H9 (cell line): ENCODE measurements at regions not wholly inside any gene's neighbourhood (a gene's known extent, or its start where the extent isn't known, plus 50 kb on each side); places are given as distances from the start of the nearest gene placed in this dataset.

Source experiments
- DNase-seq: peaks from one replicate; pipeline ENCODE4 v3.0.0-alpha.2; 2017
- H2AFZ ChIP-seq: one replicate; pipeline ENCODE4 v1.6.1; 2013; ENCODE audit warnings: mild to moderate bottlenecking, low read length, control low read depth, moderate library complexity
- H2AK5ac ChIP-seq: 2 replicates; pipeline ENCODE4 v1.6.1; 2013; ENCODE audit warnings: low read length, control low read depth, mixed read lengths; ENCODE audit not compliant: insufficient read length
- H2BK120ac ChIP-seq: one replicate; pipeline ENCODE4 v1.6.1; 2013; ENCODE audit warnings: low read depth, mild to moderate bottlenecking, low read length, control low read depth, inconsistent platforms; ENCODE audit not compliant: poor library complexity, severe bottlenecking
- H2BK12ac ChIP-seq: 2 replicates; pipeline ENCODE4 v1.6.1; 2013; ENCODE audit warnings: low read length, control low read depth, mixed read lengths, low read depth; ENCODE audit not compliant: insufficient read length
- H2BK15ac ChIP-seq: 2 replicates; pipeline ENCODE4 v1.6.1; 2013; ENCODE audit warnings: low read depth, low read length, control low read depth
- H2BK20ac ChIP-seq: one replicate; pipeline ENCODE4 v1.6.1; 2013; ENCODE audit warnings: low read depth, mild to moderate bottlenecking, low read length, control low read depth, inconsistent platforms; ENCODE audit not compliant: poor library complexity, severe bottlenecking
- H2BK5ac ChIP-seq: 2 replicates; pipeline ENCODE4 v1.6.1; 2013; ENCODE audit warnings: low read length, control low read depth, mixed read lengths; ENCODE audit not compliant: insufficient read length
- H3K14ac ChIP-seq: 2 replicates; pipeline ENCODE4 v1.6.1; 2013; ENCODE audit warnings: low read length, control low read depth; ENCODE audit not compliant: insufficient read depth
- H3K18ac ChIP-seq: 2 replicates; pipeline ENCODE4 v1.6.1; 2013; ENCODE audit warnings: low read depth, mild to moderate bottlenecking, mixed read lengths, low read length, control low read depth; ENCODE audit not compliant: insufficient read length
- H3K23ac ChIP-seq: 2 replicates; pipeline ENCODE4 v1.6.1; 2013; ENCODE audit warnings: low read length, control low read depth, mixed read lengths, low read depth; ENCODE audit not compliant: insufficient read length
- H3K23me2 ChIP-seq: 2 replicates; pipeline ENCODE4 v1.6.1; 2013; ENCODE audit warnings: low read depth, mild to moderate bottlenecking, mixed read lengths, low read length, control low read depth; ENCODE audit not compliant: insufficient read length, poor library complexity, severe bottlenecking
- H3K27ac ChIP-seq: 2 replicates; pipeline ENCODE4 v1.5.1; 2013; ENCODE audit warnings: low read length, control low read depth, mixed read lengths, low read depth; ENCODE audit not compliant: insufficient read length
- H3K27me3 ChIP-seq: 2 replicates; pipeline ENCODE4 v1.6.1; 2013; ENCODE audit warnings: low read length, control low read depth, inconsistent platforms; ENCODE audit not compliant: insufficient read depth
- H3K4ac ChIP-seq: 2 replicates; pipeline ENCODE4 v1.6.1; 2013; ENCODE audit warnings: low read depth, mild to moderate bottlenecking, control low read depth, inconsistent platforms, low read length, moderate library complexity
- H3K4me1 ChIP-seq: 2 replicates; pipeline ENCODE4 v1.6.1; 2013; ENCODE audit warnings: low read length, control low read depth, inconsistent platforms; ENCODE audit not compliant: insufficient read depth
- H3K4me2 ChIP-seq: 2 replicates; pipeline ENCODE4 v1.6.1; 2013; ENCODE audit warnings: low read length, control low read depth, mixed read lengths; ENCODE audit not compliant: insufficient read length, insufficient read depth
- H3K56ac ChIP-seq: 2 replicates; pipeline ENCODE4 v1.6.1; 2013; ENCODE audit warnings: low read depth, mild to moderate bottlenecking, mixed read lengths, low read length, control low read depth; ENCODE audit not compliant: insufficient read length
- H3K79me1 ChIP-seq: 2 replicates; pipeline ENCODE4 v1.6.1; 2013; ENCODE audit warnings: low read depth, mild to moderate bottlenecking, moderate library complexity, low read length, control low read depth, inconsistent platforms; ENCODE audit not compliant: insufficient read depth, poor library complexity, severe bottlenecking
- H3K79me2 ChIP-seq: 2 replicates; pipeline ENCODE4 v1.6.1; 2013; ENCODE audit warnings: low read length, control low read depth, inconsistent platforms; ENCODE audit not compliant: insufficient read depth
- H3K9ac ChIP-seq: 2 replicates; pipeline ENCODE4 v1.6.1; 2013; ENCODE audit warnings: low read length, control low read depth, mixed read lengths; ENCODE audit not compliant: insufficient read length; ENCODE audit errors: extremely low read depth
- H3K9me3 ChIP-seq: one replicate; pipeline ENCODE4 v1.6.1; 2013; ENCODE audit warnings: low read depth, low read length, inconsistent platforms; ENCODE audit not compliant: control insufficient read depth
- H3T11ph ChIP-seq: one replicate; pipeline ENCODE4 v1.6.1; 2013; ENCODE audit warnings: mild to moderate bottlenecking, low read length, control low read depth, inconsistent platforms
- H4K20me1 ChIP-seq: one replicate; pipeline ENCODE4 v1.6.1; 2013; ENCODE audit not compliant: control insufficient read depth, insufficient read length, insufficient read depth
- H4K5ac ChIP-seq: 2 replicates; pipeline ENCODE4 v1.6.1; 2013; ENCODE audit warnings: low read depth, mild to moderate bottlenecking, mixed read lengths, low read length, control low read depth; ENCODE audit not compliant: insufficient read length
- H4K8ac ChIP-seq: replicated peaks from 2 replicates; pipeline ENCODE4 v1.6.1; 2013; ENCODE audit warnings: low read length, control low read depth, mixed read lengths, low read depth; ENCODE audit not compliant: insufficient read length
- H4K91ac ChIP-seq: 2 replicates; pipeline ENCODE4 v1.6.1; 2013; ENCODE audit warnings: low read depth, mild to moderate bottlenecking, moderate library complexity, mixed read lengths, low read length, control low read depth; ENCODE audit not compliant: insufficient read length
- H3K27ac Mint-ChIP-seq, 3 experiments: 2 replicates in 2 of 3; 3 replicates in 1 of 3; pipeline ENCODE4 v1.8.0; 2020 to 2021; ENCODE audit warnings: mixed read lengths in 3 of 3, mild to moderate bottlenecking in 1 of 3, moderate library complexity in 1 of 3
- H3K27me3 Mint-ChIP-seq: 2 replicates; pipeline ENCODE4 v1.8.0; 2021; ENCODE audit warnings: low read depth, mild to moderate bottlenecking, moderate library complexity, mixed read lengths
- H3K36me3 Mint-ChIP-seq, 3 experiments: 2 replicates in 2 of 3; 3 replicates in 1 of 3; pipeline ENCODE4 v1.8.0; 2020 to 2021; ENCODE audit warnings: low read depth in 3 of 3, mixed read lengths in 3 of 3; ENCODE audit not compliant: insufficient read depth in 1 of 3
- H3K4me1 Mint-ChIP-seq, 2 experiments: 2 replicates each; pipeline ENCODE4 v1.8.0; 2020; ENCODE audit warnings: mixed read lengths in 2 of 2
- H3K4me3 Mint-ChIP-seq, 2 experiments: 2 replicates in 1 of 2; 3 replicates in 1 of 2; pipeline ENCODE4 v1.8.0; 2020 to 2021; ENCODE audit warnings: mild to moderate bottlenecking in 2 of 2, mixed read lengths in 2 of 2, moderate library complexity in 1 of 2
- H3K9me3 Mint-ChIP-seq, 2 experiments: 2 replicates in 1 of 2; 3 replicates in 1 of 2; pipeline ENCODE4 v1.8.0; 2020; ENCODE audit warnings: mild to moderate bottlenecking in 2 of 2, mixed read lengths in 2 of 2, moderate library complexity in 1 of 2
- WGBS: extraction: QIAGEN DNeasy Blood & Tissue Kit; methylation state at CpG from one replicate; pipeline ENCODE4 v1.1.7; 2013; ENCODE audit warnings: missing lambda C conversion rate, low lambda C conversion rate, mixed read lengths; ENCODE audit not compliant: insufficient read length; ENCODE audit errors: extremely low coverage; 5-methylcytosine and 5-hydroxymethylcytosine counted together
- TF ChIP-seq, protein P1 (sequence below): fragments of 200-600 bp; sonication (generic); conservative IDR thresholded peaks from 3 replicates; pipeline ENCODE4 v1.8.0; 2021; ENCODE audit warnings: antibody characterized with exemption, mild to moderate bottlenecking

- Histone ChIP-seq H2BK20ac (no peak overlapping the region), H3K79me2 (no peaks in the 10 kb centered on the region), H2BK120ac (no peak overlapping the region), H2AFZ (no peak overlapping the region), H2BK15ac (no peak overlapping the region), H3K23ac (no peak overlapping the region), H3K9ac (no peak overlapping the region), H3K9me3 (no peaks in the 10 kb centered on the region), H4K20me1 (no peaks in the 10 kb centered on the region), H3K14ac (no peak overlapping the region), H4K8ac (no peak overlapping the region), H3K4me1 (no peaks in the 10 kb centered on the region), H3K23me2 (no peaks in the 10 kb centered on the region), H3K79me1 (no peaks in the 10 kb centered on the region), H4K5ac (no peak overlapping the region), H3K27ac (no peak overlapping the region), H2AK5ac (no peak overlapping the region), H2BK5ac (no peak overlapping the region), H3K27me3 (no peaks in the 10 kb centered on the region), H2BK12ac (no peak overlapping the region), H3K4me2 (no peak overlapping the region), H3T11ph (no peak overlapping the region), H3K4ac (no peak overlapping the region), H3K18ac (no peak overlapping the region), H4K91ac (no peak overlapping the region), H3K56ac (no peak overlapping the region)
- H3K36me3 Mint-ChIP-seq: peaks cover 0 to 2% (median 0%) of the 10 kb centered on the region in 3 experiments; a peak in 1 of 7 replicates
- no peak for DNase-seq
- no peak overlapping the region for H3K27ac Mint-ChIP-seq
- H3K27me3 Mint-ChIP-seq: peaks cover 11% of the 10 kb centered on the region
- peaks cover 0 to 3% of the 10 kb centered on the region in 2 experiments; a peak in 2 of 5 replicates for H3K9me3 Mint-ChIP-seq
- TF ChIP-seq, protein P1, sequence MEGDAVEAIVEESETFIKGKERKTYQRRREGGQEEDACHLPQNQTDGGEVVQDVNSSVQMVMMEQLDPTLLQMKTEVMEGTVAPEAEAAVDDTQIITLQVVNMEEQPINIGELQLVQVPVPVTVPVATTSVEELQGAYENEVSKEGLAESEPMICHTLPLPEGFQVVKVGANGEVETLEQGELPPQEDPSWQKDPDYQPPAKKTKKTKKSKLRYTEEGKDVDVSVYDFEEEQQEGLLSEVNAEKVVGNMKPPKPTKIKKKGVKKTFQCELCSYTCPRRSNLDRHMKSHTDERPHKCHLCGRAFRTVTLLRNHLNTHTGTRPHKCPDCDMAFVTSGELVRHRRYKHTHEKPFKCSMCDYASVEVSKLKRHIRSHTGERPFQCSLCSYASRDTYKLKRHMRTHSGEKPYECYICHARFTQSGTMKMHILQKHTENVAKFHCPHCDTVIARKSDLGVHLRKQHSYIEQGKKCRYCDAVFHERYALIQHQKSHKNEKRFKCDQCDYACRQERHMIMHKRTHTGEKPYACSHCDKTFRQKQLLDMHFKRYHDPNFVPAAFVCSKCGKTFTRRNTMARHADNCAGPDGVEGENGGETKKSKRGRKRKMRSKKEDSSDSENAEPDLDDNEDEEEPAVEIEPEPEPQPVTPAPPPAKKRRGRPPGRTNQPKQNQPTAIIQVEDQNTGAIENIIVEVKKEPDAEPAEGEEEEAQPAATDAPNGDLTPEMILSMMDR: no peak
- H3K4me3 Mint-ChIP-seq: no peak overlapping the region
- WGBS: no CpG with 5 or more reads among the region's 3 CpGs
- H3K4me1 Mint-ChIP-seq: peaks cover 0 to 5% of the 10 kb centered on the region in 2 experiments; a peak in 1 of 4 replicates
These were observed 318.3 kb downstream of the CBLN1 start for GRCh38 chr16:48963306-48963705.
